NCI-H2196 treated with DMSO at 0.1 percent for 48 hours (cell line): ENCODE measurements at regions not wholly inside any gene's neighbourhood (a gene's known extent, or its start where the extent isn't known, plus 50 kb on each side); places are given as distances from the start of the nearest gene placed in this dataset.

Experiments used
- DNase-seq: peaks from one replicate; lab custom pipeline; 2025; ENCODE audit not compliant: unreplicated experiment; lab: John Stamatoyannopoulos, UW

DNA sequence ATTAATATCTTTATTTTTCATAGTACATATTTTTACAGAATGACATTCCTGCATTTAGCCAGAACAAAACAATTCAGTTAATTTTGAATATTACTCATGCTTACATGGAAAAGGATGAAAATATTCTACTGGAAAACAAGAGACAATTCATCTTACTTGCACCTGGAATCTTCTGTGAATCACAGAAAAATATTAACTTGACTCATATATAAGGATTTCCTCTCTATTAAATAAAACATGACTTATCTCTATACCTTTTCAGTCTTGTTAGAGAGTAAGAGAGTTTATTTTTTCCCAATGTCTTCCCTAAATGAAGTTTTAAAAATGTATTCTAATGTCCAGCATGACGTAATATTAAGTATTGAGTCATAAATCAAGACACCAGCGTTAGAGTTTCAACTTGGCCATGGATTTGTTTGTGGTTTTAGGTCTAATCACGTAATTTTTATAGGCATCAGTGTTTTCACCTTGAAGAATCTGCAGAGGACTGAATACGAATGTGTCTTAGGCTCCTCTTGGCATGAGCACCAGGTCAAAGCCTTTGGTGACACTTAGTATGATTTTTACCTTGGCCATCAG, 445.1 kb upstream of the JAG1 start:
- DNase-seq, result no peak

DNA sequence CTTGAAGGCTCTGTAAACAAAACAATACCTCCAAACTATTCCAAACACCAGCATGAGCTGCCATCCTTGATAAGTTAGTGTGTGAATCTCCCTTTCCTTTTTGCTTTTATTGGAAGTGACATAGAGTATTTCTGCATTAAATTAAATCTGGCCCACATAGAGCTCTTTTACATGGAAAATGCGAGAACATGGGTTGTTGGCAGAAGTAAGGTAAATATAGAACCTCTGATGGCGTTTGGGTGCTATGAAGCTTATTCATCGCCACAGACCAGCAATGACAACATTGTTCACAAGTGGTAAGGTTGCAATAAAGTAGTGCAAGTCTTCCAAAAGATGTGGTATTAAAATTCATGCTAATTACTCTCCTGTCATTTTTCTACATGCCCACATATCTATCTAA, 445.8 kb upstream of the JAG1 start:
- DNase-seq, result no peak

DNA sequence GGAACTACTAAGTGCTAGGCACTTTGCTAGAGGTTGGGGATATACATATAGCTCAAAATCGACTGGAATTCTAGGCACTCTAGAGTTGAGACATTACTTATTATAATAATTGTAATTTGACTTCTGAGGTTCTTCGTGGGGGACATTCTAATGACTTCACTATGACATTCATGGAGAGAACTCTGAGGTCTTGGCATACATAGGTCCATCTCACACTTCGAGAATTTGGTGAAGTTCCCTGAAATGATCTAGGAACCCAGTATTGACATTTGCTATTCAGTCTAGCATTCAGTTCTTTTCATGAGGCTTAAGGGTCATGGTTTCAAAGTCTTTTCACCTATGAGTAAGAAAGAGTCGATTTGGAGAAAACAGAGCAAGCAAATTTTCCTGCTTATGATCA, 446.6 kb upstream of the JAG1 start:
- DNase-seq, result no peak

DNA sequence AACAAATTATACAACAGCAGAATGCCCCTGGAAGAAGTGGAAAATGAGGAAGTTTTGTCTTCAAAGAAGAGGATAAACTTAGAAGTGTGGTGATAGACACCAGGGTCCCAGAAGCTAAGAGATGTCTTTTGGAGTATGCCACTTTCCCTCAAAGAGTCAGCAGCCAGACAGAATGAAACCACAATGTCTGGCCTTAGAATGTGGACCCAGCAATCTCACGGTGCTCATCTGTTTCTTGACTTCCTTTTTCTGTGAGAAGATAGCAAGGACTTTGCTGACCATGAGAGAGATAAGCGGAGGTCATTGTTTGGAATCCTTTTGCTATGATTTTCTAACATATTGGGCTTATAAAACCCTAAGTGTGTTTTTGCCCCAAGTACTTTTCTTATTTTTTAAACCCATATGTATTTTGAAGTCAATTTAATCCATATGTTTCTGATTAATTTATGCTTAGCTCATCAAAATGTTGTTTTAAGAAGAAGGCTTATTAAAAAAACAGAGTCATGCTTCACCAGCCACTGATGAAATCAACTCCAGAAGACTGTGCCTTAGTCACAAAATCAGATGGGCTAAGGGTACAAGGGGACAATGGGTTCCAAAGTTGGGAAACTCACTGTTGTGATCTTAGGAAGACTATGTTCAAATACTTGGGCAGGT, 451.2 kb upstream of the JAG1 start:
- DNase-seq, result no peak

DNA sequence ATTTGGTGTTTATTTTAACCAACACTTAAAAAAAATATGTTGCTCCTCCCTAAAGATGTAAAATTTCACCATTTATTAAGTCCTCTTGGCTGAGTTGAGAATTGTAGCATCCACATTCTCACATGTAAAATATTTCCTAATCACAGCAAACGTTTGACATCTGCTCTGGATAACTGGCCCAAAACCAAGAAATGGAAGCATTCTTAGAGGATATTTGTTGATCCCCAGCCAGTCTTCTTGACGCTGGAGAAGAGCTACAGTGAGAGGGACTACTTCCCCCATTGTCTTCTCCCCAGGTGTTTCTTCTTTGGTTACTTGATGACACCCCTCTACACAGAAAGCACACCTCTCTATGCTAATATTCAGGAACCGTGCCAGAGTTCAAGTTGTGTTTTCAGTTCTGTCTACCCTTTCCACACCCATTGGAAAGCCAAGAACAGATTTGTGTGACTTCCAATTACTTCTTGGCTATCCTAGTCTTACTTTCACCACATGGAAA, 454.5 kb upstream of the JAG1 start:
- DNase-seq, result no peak

DNA sequence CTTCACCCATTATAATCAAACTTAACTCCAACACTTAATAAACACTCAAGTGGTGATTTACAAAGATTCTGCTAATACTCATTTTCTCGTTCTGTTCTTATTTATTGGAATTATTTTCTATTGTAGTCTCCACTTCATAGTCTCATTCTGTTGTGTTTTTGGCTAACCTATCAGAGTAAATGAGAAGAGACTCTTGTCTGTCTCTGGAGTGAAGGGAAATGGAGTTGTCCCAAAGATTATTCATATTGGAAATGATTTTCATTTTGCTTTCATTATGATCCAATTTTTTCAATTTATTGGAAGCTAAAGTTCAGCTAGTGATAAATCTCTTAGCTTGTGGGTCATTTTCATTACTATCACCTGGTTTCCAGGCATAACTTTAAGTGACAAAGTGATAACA, 454.9 kb upstream of the JAG1 start:
- no peak for DNase-seq

DNA sequence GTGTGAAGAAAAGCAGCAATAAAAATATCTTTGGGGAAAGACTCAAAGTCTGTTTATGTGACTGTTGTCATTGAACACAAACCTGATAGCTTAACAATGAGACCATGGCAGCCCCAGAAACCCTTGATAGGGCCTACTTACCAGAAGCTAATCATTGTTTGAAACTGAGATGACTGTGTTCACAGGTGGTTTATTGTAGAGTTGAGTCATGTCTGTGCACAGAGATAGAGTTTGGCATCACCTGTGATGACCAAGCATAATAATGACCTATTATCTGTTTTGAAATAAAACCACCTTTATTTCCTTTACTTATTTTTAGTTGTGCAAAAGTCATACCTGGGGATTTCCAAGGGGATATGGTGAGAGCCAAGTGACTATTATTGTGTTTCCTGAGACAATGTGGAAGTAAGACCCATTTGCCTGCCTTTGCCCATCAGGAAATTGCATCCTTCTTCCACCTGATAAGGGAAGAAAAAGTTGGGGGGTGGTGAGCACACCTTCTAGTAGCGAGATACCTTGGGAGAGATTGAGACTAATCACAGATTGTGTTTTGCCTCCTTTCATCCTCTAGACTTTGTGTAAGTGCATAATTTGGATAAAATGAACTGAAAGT, 456.9 kb upstream of the JAG1 start:
- DNase-seq, result no peak

DNA sequence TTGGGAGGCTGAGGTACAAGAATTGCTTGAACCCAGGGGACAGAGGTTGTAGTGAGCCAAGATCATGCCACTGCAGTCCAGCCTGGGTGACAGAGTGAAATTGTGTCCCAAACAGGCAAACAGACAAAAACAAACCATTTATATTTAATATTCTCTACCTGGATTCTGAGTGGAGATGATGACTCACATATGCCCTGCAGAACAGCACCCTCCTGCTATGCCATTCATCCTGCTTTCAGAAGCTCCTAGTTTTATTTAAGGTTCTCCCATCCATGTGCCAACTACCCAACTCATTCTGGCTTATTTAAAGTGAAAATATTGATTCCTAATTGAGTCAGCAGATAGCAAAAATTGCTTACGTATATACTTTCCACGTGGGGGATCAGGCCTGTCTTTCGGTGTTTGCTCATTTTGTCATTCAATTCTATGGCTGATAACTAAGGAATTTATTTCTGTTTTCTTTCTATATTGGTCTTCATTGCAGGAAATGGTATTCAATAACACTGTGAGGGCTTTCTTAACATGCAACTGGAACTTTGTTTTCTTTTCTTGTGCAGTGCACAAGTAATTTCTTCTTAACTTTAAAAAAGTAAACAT, 459.1 kb upstream of the JAG1 start:
- DNase-seq, result no peak

DNA sequence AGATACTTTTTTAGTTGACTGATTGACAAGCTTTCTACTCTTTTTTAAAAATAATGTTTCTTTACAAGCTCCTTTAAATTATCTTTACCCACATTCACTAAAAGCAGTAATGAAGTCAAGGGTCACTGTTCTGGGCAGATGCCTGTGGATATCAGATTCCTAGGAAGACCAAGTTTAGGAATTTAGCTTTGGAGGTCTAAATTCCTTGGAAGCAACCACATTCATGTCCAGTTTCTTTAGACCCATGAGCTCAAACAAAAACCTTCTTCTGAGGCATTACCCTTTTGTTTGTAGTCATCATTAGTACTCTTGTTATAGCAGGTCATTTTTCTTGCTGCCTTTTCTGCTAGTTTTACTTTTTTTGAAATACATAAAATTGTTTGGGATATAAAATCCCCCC, 462.9 kb upstream of the JAG1 start:
- DNase-seq, result no peak

DNA sequence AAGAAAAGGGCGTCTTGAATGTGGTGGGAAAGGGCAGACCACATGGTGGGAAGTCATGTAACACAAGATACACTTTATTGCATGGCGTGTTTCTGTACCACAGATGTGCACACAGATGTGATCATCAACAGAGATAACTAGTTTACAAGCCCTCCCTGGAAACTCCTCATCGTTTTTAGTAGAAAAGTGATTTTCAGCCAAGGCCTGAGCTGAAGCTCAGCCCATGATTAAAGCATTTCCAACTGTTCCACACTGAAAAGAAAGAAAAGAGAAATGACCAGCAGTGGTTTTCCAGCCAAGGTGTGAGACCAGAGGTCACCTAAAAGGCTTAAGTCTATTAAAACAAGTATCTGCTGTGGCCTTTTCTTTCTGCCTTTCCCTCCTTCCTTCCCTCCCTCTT, 463.9 kb upstream of the JAG1 start:
- DNase-seq, result no peak

DNA sequence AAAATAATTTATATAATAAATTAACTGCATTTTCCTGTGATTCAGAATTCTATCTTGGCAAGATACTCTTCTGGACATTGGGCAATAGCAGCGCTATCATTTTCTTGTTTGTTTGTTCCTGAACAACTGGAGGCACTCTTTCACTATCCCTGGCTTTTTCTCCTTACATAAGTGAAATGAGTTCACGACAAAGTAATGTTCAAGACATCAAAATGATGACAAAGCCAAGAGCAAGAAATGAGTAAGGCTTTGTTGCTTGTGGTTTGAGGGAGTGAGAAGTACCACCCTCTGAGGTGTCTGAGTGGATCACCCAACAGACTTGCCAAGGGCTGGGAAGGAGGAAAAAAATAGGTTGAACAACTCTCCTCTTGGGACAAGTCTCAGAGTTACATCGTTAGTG, 466.6 kb upstream of the JAG1 start:
- no peak for DNase-seq

DNA sequence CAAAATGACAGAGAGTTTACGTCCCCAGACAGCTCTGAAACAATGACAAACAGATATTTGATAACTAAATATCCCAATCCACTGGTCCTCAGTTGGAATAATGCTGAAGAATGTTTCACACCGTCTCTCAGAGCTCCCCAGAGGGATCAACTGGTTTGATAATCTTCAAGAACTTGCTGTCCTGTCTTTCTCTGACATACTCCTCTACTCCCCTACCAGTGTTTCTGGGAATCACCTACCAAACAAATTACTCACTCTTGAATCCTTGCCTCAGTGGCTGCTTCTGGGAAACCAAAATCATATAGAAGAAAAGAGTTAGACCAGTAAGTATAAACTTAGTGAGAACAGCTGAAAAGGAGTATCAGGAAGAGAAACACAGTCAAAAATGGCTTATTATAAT, 469.7 kb upstream of the JAG1 start:
- DNase-seq, result no peak

DNA sequence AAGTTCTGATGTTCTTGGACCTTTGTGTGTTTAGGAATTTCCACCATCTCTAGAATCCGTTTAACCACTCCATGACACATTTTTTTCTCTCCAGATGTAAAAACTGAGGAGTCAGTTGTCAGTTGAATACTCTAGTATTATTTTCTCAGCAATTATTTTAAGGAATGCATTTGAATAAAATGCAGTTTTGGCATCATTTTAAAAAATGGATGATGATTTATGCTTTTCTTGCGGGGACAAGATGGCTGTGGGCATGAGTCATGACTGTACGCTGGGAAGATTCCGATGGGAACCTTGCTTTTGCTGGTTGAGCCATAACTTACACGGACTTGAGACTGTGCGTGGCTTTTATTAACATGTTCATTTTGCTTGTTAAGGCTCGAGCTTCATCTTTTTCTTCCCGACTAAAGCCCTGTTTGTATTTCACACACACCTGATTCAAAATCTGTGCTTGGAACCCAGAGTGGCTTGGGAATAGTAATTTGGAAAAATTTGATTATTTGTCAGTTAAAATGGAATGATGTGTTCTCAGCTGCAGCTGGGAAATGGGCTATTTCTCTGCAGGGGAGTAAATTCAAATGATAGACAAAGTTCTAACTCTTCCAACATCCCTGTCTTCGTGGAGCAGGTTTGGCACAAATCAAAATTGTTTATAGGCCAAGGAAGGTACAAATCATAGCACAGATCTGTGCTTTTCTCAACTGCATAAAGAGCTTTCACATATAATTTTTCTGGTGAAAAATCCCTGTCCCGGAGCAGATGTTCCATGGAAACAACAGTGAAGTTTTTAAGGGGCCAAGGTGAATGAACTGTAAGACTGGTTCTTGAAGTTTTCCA, 470.5 kb upstream of the JAG1 start:
- DNase-seq, result no peak

DNA sequence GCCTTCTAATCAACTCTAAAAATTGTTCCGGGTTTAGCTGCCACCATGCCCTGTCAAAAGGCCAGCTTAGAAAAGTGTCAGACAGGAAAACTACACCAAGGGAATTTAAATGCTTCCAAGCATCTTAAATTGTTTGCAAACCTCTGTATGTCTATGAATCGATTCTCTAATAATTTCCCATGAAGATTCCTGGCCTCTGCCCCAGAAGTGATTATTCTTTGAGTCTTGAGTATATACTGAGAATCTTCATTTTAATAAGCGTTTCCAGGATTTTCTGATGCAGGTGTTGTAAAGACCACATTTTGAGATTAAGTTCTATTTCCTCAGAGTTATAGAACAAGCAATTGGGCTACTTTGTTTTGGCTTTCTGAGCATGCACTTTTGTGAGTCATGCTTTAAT, 471.8 kb upstream of the JAG1 start:
- DNase-seq, result no peak

DNA sequence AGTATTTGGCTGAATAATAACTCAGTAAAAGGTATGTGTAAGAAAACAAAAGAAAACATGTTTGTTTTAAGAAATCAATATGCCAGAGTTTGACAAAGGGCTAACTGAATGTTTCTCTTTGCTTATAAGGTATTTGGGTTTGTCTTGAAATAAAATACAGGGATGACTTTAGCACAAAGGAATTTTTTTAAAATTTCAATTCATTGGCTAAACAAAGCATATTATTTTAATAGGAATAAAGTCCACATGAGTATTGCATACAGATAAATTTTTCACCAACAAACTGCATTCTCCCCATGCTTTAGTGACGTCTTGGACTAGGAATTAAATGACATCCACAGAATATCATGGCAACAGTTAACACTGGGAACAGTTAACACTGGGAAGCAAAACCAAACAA, 480.0 kb upstream of the JAG1 start:
- DNase-seq, result no peak

DNA sequence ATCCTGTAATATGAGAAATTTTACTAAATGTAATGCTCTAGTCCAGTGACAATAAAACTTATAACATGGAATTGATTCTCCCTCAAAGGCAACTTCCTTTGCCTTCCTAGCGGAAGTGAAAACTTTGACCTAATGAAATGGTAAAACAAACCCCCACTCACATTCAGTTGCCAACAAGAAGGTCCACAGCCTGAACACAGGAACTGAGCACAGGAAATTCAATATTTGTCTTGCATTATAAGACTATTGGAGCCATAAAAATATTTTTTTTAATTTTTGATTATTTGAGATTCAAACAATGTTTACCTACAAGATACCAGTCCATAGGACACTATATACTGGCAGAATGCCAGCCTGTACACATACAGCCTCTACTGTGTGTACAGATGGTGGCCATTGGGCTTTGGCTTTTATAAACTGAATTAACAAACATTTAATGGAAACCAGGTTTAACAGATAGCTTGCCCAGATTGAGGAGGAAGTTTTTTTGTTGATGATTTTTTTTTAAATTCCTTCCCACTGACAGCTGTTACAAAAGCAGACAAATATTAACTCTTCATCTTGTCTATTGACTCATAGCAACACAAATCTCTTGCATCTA, 481.5 kb upstream of the JAG1 start:
- DNase-seq, result no peak

DNA sequence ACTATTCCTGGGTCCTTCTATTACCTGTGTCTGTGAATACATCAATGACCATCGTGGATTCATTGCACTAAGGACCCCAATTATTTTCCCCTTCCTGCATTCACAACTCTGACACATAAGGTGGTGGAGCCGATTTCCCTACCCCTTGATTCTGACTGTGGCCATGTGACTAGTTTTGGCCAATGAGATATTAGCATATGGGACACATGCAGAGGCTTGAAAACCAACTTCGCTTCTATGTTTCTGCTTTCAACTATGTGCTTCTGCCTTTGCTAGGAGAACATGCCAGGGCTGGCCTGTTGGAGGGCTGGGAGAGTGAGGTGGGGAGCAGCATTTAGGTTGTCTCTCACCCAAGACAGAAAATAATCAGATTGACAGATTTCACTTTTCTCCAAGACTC, 483.1 kb upstream of the JAG1 start:
- no peak for DNase-seq

DNA sequence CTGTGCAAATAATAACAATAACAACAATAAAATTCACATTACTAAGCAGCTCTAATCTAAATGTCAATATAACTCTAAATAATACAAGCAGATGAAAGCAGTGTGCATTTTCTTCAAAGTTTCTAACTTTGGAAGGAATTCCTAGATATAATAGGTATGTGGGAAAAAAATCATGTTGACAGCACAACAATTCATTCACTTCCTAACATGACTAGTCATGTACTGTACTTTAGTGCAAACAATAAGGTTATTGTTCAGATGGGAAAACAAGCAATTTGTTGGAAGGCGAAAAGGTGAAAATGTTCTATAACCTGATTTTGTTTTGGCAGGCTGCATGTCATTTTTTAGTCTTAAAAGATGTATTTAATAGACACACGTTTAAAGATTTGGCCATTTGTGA, 484.3 kb upstream of the JAG1 start:
- no peak for DNase-seq

DNA sequence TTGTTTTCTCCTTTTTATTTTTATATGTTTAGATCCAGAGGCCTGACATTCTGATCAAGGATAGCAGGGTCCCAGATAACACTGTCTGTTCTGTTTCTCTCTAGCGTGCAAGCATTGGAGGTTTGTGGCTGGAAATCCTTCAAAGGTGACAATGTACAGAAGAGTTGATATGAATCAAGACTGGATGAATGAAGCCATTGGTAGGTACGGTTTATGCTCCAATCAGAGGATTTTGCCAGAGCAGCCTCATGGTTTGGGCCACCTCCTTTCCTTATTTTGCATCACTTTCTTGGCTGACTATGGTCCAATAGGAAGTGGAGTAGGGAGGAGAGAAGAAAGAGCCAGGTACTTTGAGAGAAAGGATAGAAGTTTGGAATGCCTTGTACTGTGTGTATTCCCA, 484.8 kb upstream of the JAG1 start:
- DNase-seq, result no peak

DNA sequence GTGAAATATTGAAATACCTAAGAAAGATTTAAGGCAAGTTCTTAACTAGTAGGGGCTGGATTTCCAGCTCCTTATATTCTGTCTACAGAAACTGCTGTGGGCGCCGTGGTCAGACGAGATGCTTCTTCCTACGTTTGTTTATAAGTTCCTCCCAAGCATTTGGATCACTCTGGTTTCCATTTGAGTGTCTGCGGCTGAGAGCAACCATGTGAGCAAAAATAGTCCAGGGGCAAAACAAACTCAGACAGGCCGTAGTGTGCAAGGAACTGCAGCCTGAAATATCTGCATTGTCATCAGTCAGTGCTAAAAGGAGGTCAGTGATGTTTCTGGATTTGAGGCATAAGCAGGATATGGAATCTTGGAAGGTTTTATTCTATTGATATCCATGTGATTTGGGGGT, 485.9 kb upstream of the JAG1 start:
- no peak for DNase-seq
